ENCODE measurements at regions not wholly inside any gene's neighbourhood (a gene's known extent, or its start where the extent isn't known, plus 50 kb on each side); places are given as distances from the start of the nearest gene placed in this dataset.
"Not testable (repeated sequence)": the region's sequence is repeated elsewhere in the genome, so short reads cannot be mapped to it uniquely, and the experiment has no call there.

DNA sequence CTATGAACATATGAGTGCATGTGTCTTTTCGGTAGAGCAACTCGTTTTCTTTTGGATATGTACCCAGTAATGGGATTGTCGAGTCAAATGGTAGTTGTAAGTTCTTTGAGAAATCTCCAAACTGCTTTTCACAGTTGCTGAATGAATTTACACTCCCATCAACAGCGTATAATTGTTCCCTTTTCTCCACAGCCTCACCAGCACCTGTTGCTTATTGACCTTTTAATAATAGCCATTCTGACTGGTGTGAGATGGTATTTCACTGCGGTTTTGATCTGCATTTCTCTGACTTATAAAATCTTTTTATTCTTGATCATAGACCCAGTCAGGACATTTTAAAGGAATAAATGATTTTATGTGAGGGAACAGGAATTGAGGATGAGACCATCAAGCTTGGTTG is 165.0 kb upstream of the KCTD3 start:
- no peak for DNase-seq

GRCh38 chr1:215405211-215405610 is 161.9 kb upstream of the KCTD3 start:
- DNase-seq: no peak

DNA sequence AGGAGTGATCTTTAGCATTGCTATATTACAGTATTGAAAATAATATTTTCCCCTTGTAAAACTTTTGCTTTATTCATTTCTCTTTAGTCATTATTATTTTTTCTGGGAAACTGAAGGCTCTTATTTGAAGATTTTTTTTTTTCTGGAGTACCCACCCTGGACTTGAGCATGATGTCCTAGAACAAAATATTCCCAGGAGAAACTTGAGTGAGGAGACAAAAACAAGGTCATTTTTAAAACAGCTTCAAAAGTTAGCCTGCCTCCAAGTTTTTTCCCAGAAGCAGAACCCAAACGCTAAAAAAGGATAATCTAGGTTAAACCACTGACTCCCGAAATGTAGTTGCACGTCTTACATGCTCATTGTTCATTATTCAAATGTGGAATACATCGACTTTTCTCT is 160.2 kb upstream of the KCTD3 start:
- DNase-seq: no peak

GRCh38 chr1:215407575-215407974 is 159.5 kb upstream of the KCTD3 start:
- no peak for DNase-seq

DNA sequence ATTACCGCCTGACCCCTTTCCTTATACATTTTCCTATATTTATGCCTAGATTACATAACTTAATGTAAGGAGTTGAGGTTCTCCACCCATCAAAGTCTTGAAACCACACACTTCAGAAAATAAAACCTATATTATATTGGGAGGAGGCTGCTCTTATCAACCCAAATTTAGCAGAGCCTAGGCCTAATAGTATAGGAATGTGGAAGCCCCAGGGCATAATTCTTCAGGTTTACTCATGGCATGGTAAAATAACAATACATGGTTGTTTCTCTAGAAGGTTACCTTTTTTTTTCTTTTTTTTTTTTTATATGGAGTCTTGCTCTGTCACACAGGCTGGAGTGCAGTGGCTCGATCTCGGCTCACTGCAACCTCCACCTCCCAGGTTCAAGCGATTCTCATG is 157.6 kb upstream of the KCTD3 start:
- DNase-seq: not testable (repeated sequence)

DNA sequence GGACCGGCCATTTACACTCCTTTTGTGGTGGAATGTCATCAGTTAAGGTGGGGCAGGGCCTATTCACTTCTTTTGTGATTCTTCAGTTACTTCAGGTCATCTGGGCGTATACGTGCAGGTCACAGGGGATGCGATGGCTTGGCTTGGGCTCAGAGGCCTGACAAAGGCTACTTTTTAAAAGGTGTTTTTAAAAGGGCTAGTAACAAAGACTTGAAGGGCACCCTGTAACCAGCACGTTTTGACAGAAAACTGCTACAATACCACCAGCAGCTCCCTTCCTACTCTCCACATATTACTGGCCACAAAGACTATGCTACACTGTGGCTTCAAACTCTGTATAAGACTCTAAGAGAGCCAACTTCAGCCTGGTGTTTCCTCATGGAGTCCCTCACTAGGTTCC is 151.6 kb upstream of the KCTD3 start:
- DNase-seq: not testable (repeated sequence)

DNA sequence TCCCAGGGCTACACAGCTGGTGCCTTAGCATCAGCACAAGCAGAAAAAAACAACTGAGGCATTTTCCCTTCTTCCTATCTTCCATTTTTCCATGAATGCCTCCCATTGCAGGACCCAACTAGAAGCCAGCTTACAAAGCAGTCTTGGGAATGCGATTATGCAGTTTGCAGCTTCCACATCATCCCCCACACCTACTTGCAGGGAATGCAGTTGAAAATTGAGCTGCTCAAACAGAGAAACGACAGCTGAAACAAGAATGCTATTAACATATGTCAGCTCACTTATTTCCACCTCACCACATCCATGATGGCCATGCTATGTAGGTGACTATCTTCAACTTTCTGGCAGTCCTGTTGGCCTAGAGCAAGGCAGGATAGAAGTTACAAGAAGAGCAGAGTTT is 150.6 kb upstream of the KCTD3 start:
- no peak for DNase-seq

- DNase-seq: no peak
Measured at GRCh38 chr1:215417122-215417521, 150.0 kb upstream of the KCTD3 start.

GRCh38 chr1:215418876-215419447 is 148.1 kb upstream of the KCTD3 start:
- no peak for DNase-seq

GRCh38 chr1:215421744-215422143 is 145.4 kb upstream of the KCTD3 start:
- DNase-seq: no peak

DNA sequence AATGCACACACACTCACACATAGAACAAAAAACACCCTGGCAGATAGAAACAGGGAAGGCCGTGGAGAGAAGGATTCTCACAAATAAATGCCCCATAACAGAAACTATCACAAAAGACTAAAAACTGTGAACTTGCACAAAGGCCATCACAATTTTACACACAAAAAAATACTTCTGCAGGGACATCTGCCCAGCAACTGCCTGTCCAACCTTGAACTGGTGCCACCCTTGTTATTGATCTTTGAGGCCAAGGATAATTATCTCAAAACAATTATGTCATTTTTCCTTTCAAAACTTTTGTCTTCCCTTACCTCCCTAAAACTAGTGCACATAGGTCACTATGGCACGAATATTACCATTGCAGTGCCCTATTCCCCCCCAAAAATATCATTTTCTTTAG is 143.8 kb upstream of the KCTD3 start:
- DNase-seq: peak; percentile 10

DNA sequence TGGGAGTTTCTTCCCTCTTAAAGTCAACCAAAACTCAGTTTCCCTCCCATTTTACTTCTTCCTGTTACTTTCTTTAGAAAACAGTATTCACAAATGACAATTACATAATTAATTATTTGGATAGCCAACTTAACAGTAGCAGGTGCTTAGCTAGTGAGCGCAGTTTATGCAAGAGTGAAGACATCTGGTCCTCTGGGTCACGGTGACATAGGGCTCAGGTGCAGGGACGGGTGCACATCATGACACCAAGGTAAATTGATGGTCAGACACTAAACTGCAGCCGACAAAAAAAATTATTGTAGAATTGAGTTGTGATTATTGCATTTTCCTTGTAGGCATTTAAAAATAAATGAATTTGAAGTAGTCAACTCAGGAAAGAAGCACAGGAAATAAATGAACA is 142.0 kb upstream of the KCTD3 start:
- no peak for DNase-seq

DNA sequence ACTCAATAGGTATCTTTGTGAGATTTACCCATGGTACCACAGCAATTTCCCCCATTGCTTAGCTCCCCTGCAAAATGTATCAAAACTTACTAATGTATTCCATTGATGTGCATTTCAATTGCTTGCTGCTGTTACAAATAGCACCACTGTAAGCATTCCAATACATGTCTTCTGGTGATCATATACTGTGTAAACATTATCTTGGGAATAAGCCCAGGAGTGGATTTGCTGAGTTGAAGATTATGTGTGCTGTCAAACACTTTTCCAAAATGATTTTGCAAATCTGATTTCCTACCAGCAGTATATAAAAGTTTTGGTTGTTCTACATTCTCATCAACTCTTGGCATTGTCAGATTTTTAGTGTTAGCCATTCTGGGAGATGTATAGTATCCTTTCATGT is 141.0 kb upstream of the KCTD3 start:
- DNase-seq: no peak

DNA sequence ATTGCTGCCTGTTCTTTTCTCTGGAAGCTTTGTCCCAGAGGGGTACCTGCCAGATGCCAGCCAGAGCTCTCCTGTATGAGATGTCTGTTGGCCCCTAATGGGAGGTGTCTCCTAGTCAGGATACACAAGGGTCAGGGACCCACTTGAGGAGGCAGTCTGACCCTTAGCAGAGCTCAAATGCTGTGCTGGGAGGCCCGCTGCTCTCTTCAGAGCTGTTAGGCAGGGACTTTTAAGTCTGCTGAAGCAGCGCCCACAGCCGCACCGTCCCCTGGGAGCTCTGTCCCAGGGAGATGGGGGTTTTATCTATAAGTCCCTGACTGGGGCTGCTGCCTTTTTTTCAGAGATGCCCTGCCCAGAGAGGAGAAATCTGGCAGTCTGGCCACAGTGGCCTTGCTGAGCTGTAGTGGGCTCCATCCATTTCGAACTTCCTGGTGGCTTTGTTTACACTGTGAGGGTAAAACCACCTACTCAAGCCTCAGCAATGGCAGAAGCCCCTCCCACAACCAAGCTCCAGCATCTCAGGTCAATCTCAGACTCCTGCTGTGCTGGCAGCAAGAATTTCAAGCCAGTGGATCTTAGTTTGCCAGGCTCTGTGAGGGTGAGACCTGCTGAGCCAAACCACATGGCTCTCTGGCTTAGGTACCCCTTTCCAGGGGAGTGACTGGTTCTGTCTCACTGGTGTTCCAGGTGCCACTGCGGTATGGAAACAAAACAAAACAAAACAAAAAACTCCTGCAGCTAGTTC is 134.4 kb upstream of the KCTD3 start:
- not testable (repeated sequence) for DNase-seq

GRCh38 chr1:215433237-215433636 is 133.9 kb upstream of the KCTD3 start:
- no peak for DNase-seq

- no peak for DNase-seq
Measured at GRCh38 chr1:215439549-215439948, 127.6 kb upstream of the KCTD3 start.

GRCh38 chr1:215444715-215445414 is 122.2 kb upstream of the KCTD3 start:
- no peak for DNase-seq

DNA sequence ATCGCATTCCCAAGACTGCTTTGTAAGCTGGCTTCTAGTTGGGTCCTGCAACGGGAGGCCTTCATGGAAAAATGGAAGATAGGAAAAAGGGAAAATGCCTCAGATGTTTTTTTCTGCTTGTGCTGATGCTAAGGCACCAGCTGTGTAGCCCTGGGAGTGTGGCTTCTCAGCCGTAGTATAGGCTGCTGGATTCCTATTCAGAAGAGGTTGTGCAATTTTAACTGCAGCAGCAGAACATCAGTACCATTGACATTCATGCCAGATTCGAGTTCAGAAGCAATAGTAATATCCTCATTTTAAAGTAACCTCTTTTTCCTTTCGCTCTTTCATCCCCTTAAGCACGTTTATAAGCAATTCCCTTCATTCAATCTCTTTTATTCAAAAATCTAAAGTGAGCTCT is 119.1 kb upstream of the KCTD3 start:
- DNase-seq: not testable (repeated sequence)

DNA sequence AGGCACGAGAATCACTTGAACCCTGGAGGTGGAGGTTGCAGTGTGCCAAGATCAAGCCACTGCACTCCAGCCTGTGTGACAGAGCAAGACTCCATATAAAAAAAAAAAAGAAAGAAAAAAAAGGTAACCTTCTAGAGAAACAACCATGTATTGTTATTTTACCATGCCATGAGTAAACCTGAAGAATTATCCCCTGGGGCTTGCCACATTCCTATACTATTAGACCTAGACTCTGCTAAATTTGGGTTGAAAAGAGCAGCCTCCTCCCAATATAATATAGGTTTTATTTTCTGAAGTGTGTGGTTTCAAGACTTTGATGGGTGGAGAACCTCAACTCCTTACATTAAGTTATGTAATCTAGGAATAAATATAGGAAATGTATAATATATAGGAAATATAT is 118.0 kb upstream of the KCTD3 start:
- DNase-seq: not testable (repeated sequence)

DNA sequence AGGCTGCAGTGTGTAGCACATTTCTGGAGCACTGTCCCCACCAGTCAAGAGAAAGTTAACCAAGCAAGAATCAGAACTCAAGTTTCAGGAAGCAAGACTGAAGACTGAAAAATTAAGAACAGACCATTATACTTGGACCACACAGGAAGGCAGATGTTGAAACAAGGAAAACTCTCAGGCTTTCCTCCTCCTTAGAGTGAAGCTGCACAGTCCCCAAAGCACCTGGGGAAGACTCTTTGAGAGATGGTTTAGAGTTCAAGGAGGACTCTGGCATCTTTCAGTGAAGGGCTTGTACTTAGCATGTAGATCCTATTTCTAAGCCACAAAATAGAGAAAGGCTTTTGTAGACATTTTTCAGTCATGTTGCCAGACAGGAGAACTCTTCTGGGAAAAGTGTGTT is 113.7 kb upstream of the KCTD3 start:
- DNase-seq: no peak

GRCh38 chr1:215457213-215457612 is 109.9 kb upstream of the KCTD3 start:
- DNase-seq: no peak

- DNase-seq: no peak
Measured at GRCh38 chr1:215458104-215458503, 109.0 kb upstream of the KCTD3 start.

DNA sequence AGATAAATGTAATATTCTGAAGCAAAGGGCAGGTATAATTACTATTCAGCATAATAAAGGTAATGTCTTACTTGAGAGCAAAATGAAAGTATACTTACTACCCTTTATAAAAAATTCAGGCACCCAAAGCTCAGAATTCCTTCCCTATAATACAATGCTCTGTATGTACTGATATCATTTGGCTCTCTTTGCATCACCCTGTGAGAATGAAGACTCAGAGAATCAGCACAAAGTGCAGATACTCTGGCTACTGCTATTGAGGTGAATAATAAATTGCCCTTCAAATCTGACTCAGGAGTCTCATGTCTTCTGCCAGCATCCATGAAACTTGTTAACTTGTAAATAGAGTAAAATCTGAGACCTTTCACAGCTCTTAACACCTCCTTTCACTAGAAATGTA is 108.5 kb upstream of the KCTD3 start:
- no peak for DNase-seq

DNA sequence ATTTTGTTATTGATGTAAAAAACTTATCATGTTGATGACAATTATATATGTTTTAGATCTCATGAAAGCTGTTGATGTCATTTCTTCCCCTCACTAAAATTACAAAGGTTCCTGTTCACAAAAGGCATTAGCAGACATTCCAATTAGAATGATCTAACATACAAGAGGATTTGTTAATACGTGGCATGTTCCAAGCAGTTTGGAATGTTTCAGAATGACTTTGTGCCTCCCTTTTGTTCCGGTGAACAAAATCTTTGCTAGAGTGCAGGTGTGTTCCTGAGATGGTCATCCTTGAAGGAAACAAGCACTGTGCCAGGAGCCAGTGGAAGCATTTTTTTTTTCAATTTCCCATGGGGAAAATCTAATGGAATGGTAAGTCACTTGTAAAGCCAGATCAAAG is 108.0 kb upstream of the KCTD3 start:
- DNase-seq: no peak

All from NCI-H146 (cell line).